ENCODE measurements at regions not wholly inside any gene's neighbourhood (a gene's known extent, or its start where the extent isn't known, plus 50 kb on each side); places are given as distances from the start of the nearest gene placed in this dataset.

DNA sequence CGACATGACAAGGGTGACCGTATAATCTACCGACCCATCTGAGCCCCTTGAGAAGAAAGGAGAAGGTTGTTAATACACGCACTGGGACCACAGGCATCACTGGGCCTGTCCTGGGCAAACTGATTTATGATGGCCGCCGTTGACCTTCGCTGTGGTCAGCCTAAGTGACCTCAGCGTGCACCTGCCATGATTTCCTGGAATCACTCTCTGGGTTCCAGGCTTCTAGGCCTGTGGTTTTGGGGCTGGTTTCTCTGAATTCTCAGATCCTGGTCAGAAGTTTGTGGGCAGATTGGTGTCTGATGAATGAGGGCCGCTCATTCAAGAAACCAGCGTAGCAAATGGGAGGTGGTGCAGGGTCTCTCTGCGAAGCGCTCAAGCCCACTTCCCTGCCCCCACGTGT lies 64.0 kb downstream of the SIK1 start:
- TF ChIP-seq POLR2A (IDR thresholded peaks at IDR 0.05), result no peak
- TF ChIP-seq, protein P1, sequence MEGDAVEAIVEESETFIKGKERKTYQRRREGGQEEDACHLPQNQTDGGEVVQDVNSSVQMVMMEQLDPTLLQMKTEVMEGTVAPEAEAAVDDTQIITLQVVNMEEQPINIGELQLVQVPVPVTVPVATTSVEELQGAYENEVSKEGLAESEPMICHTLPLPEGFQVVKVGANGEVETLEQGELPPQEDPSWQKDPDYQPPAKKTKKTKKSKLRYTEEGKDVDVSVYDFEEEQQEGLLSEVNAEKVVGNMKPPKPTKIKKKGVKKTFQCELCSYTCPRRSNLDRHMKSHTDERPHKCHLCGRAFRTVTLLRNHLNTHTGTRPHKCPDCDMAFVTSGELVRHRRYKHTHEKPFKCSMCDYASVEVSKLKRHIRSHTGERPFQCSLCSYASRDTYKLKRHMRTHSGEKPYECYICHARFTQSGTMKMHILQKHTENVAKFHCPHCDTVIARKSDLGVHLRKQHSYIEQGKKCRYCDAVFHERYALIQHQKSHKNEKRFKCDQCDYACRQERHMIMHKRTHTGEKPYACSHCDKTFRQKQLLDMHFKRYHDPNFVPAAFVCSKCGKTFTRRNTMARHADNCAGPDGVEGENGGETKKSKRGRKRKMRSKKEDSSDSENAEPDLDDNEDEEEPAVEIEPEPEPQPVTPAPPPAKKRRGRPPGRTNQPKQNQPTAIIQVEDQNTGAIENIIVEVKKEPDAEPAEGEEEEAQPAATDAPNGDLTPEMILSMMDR (IDR thresholded peaks at IDR 0.05), result no peak
- no peak for TF ChIP-seq POLR2AphosphoS5 (IDR thresholded peaks at IDR 0.05)
